ENCODE measurements at regions not wholly inside any gene's neighbourhood (a gene's known extent, or its start where the extent isn't known, plus 50 kb on each side); places are given as distances from the start of the nearest gene placed in this dataset.
"Not testable (repeated sequence)": the region's sequence is repeated elsewhere in the genome, so short reads cannot be mapped to it uniquely, and the experiment has no call there.

- no peaks in the 10 kb centered on the region for H3K27me3 ChIP-seq
- no peaks in the 10 kb centered on the region for H3K4me1 ChIP-seq
- no peak for DNase-seq (ENCODE audit: extremely low spot score in 2 of 2)
- no peaks in the 10 kb centered on the region for H3K36me3 ChIP-seq
- H3K9me3 ChIP-seq = no peaks in the 10 kb centered on the region
- TF ChIP-seq POLR2AphosphoS5 (IDR thresholded peaks at IDR 0.05; ENCODE audit: insufficient read depth in 1 of 2, low read depth in 1 of 2) (no peak), CTCF (IDR thresholded peaks at IDR 0.05) (no peak), POLR2A (IDR thresholded peaks at IDR 0.05) (no peak)
- H3K27ac ChIP-seq = no peak overlapping the region
- no peak overlapping the region for H3K4me3 ChIP-seq
- intact Hi-C loops (cut with DNase I) = no loop called here
Measured at GRCh38 chr5:118430076-118430475, 558.3 kb downstream of the DTWD2 start.

- H3K4me3 ChIP-seq = no peak overlapping the region
- intact Hi-C loops (cut with DNase I) = no loop called here
- H3K4me1 ChIP-seq = no peaks in the 10 kb centered on the region
- no peaks in the 10 kb centered on the region for H3K27me3 ChIP-seq
- no peak overlapping the region for H3K27ac ChIP-seq
- TF ChIP-seq CTCF (IDR thresholded peaks at IDR 0.05) (no peak), POLR2A (IDR thresholded peaks at IDR 0.05) (no peak), POLR2AphosphoS5 (IDR thresholded peaks at IDR 0.05; ENCODE audit: insufficient read depth in 1 of 2, low read depth in 1 of 2) (no peak)
- DNase-seq (ENCODE audit: extremely low spot score in 2 of 2) = no peak
- H3K36me3 ChIP-seq = no peaks in the 10 kb centered on the region
- H3K9me3 ChIP-seq = no peaks in the 10 kb centered on the region
Measured at GRCh38 chr5:118407958-118408357, 580.4 kb downstream of the DTWD2 start.

- Histone ChIP-seq H3K27ac (no peak overlapping the region), H3K4me3 (no peak overlapping the region), H3K4me1 (no peaks in the 10 kb centered on the region), H3K9me3 (no peaks in the 10 kb centered on the region), H3K36me3 (no peaks in the 10 kb centered on the region), H3K27me3 (no peaks in the 10 kb centered on the region)
- DNase-seq (ENCODE audit: extremely low spot score in 2 of 2) = no peak
- intact Hi-C loops (cut with DNase I) = no loop called here
- TF ChIP-seq POLR2A (IDR thresholded peaks at IDR 0.05) = no peak
- TF ChIP-seq POLR2AphosphoS5 (IDR thresholded peaks at IDR 0.05; ENCODE audit: insufficient read depth in 1 of 2, low read depth in 1 of 2) = no peak
- no peak for TF ChIP-seq CTCF (IDR thresholded peaks at IDR 0.05)
Measured at GRCh38 chr5:118405650-118406061, 582.7 kb downstream of the DTWD2 start.

GRCh38 chr5:118397236-118397635 lies 591.1 kb downstream of the DTWD2 start:
- no peak overlapping the region for H3K27ac ChIP-seq
- intact Hi-C loops (cut with DNase I) = no loop called here
- no peaks in the 10 kb centered on the region for H3K4me1 ChIP-seq
- no peaks in the 10 kb centered on the region for H3K9me3 ChIP-seq
- TF ChIP-seq POLR2AphosphoS5 (IDR thresholded peaks at IDR 0.05; ENCODE audit: insufficient read depth in 1 of 2, low read depth in 1 of 2) = no peak
- TF ChIP-seq POLR2A (IDR thresholded peaks at IDR 0.05) = no peak
- no peak for TF ChIP-seq CTCF (IDR thresholded peaks at IDR 0.05)
- no peak overlapping the region for H3K4me3 ChIP-seq
- DNase-seq (ENCODE audit: extremely low spot score in 2 of 2) = no peak
- H3K27me3 ChIP-seq = no peaks in the 10 kb centered on the region
- no peaks in the 10 kb centered on the region for H3K36me3 ChIP-seq

GRCh38 chr5:118392491-118392890 lies 595.9 kb downstream of the DTWD2 start:
- Histone ChIP-seq H3K9me3 (no peaks in the 10 kb centered on the region), H3K36me3 (no peaks in the 10 kb centered on the region), H3K27me3 (no peaks in the 10 kb centered on the region), H3K4me3 (no peak overlapping the region), H3K4me1 (no peaks in the 10 kb centered on the region), H3K27ac (no peak overlapping the region)
- TF ChIP-seq CTCF (IDR thresholded peaks at IDR 0.05) (no peak), POLR2A (IDR thresholded peaks at IDR 0.05) (no peak), POLR2AphosphoS5 (IDR thresholded peaks at IDR 0.05; ENCODE audit: insufficient read depth in 1 of 2, low read depth in 1 of 2) (no peak)
- no peak for DNase-seq (ENCODE audit: extremely low spot score in 2 of 2)
- intact Hi-C loops (cut with DNase I) = no loop called here

- H3K36me3 ChIP-seq; H3K27me3 ChIP-seq; intact Hi-C loops (cut with DNase I); H3K4me1 ChIP-seq; H3K27ac ChIP-seq; H3K4me3 ChIP-seq; DNase-seq (ENCODE audit: extremely low spot score in 2 of 2); H3K9me3 ChIP-seq: not testable (repeated sequence)
Measured at GRCh38 chr5:118382931-118383330, 605.4 kb downstream of the DTWD2 start.

Measured in vagina (tissue), 2 donors.